Right forelimb (tissue), 1 donor: ENCODE measurements at regions not wholly inside any gene's neighbourhood (a gene's known extent, or its start where the extent isn't known, plus 50 kb on each side); places are given as distances from the start of the nearest gene placed in this dataset.

Experiments used
- DNase-seq: peaks from one replicate; pipeline ENCODE4 v3.0.0-alpha.2; 2018

DNA sequence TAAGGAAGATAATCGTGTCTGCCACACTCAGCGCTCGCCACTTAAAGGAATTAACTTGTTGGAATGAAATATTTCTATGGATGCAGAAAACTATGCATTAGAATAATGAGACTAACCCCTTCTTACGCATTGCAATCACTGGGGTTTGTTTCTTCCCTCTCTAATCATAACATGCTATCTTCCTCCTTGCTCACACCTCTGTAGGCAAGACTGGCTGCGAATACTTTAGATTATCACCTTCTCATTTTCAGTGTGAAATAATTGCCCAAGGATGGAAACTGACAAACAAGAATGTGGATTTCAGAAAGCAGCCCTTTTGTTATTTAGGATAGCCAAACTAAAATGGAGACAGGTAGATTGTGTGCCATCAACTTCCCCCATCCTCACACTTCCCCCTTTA, 349.4 kb downstream of the MID1IP1 start:
- DNase-seq = no peak

DNA sequence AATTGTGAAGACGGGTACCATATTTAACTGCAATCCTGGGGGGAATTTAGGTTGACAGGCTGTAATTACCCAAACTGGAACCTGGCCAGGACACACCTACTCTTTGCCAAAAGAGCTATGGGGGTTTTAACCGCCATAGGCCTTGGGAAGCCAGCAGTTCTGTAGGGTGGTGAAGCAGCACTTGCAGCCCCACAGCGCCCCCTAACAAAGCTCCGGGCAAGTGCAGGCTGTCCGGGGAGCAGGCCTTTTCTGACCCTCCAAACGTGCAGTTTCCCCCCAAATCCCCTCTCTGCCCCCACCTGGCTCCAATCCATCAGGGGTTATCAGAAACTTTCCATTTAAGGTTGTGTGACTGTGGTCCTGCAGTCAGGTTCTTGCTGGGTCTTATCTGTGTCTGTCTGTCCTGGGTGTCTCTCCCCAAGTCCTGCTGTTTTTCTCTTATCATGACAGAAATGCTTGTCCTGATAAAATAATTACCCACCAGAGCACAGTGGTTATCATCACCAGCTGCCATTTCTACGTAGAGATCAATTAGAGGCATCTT, 350.9 kb downstream of the MID1IP1 start:
- DNase-seq = peak; percentile 50

DNA sequence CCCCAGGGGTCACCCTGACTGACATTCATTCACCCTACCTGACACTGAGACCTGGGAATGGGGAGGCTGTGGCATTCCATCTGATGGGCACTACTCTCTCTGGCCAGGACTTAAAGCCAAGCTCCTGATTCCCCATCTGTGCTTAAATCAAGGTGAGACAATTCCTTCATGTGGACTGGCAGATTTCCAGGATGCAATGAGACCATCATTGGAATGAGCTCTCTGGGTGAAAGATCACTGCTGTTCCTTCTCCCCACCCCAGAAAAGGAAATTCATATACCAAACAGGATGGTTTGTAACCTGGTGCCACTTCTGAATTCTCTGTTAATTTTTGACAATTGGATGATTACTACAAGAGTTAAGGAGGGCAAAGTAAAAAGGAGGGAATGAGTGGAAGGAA, 354.8 kb downstream of the MID1IP1 start:
- no peak for DNase-seq

DNA sequence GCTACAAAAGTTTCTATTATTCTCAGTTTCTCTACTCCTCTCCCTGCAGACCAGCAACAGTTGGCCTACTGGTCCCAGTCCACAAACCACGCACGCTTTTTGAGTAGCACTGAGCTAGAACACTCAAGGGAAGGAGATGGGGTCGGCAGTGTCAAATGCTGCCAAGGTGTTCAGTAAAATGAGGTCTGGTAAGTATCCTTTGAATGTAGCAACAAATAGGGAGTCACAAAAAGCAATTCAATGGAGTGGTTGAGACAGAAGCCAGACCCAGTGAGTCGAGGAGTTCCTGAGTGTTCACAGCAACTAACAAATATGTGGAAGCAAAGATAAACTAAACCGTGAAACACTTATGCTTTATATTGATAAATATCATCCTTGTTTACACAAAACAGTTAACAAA, 355.7 kb downstream of the MID1IP1 start:
- DNase-seq = no peak

DNA sequence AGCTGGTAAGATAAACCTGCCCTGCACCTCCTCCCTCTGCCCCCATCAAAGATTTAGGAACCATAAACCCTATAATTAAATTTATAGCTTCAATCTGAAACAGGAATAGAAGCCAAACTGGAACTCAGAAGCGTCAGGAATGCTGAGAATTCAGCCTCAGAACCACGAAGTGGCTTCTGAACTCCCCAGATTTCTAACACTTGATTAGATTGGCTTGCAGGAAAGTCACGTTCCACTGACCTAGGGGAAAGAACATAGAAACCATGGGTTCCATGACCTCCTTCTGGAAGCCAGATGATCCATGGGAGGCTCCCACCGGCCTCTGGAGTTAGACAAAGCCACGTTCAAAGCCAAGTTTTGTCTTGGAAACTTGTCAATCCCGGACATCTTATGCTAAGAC, 356.5 kb downstream of the MID1IP1 start:
- DNase-seq = no peak

DNA sequence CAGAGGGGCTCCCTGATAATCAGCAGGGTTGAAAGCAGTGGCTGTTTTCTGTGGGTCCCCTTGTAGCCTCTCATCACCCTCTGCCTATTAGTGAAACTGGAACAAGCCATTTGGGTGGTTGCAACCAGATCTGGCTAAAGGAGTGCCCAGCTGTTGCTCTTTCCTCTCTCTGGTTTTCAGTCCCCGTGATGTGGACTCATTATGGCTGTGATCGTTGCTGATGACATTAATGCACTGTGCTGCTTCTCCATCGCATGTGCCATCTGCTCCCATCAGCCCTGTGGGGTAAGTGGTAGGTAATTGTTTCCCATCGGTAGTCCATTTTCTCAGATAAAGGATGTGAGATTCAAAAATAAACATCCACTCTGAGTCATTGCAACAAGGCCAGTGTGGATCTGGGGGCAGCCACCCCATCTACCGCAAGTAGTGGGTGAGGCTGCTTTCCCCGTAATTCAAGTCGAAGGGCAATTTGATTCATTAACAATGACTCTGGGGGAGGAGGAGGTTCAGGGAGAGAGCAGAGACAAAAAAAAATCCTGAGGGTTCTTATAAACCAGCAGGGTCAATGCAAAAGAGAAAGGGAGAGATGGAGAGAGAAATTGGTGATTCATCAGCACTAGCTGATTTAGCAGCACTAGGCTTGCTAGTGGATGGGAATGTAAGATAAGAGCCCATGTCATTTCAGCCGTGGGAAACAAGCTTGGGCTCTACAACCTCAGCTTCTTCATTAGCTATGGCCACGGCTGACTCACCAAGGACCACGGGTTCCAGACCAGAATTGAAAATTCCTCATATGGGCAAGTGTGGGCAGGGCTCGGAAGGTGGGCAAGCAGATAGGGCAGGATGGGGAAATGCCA, 357.8 kb downstream of the MID1IP1 start:
- DNase-seq = no peak

DNA sequence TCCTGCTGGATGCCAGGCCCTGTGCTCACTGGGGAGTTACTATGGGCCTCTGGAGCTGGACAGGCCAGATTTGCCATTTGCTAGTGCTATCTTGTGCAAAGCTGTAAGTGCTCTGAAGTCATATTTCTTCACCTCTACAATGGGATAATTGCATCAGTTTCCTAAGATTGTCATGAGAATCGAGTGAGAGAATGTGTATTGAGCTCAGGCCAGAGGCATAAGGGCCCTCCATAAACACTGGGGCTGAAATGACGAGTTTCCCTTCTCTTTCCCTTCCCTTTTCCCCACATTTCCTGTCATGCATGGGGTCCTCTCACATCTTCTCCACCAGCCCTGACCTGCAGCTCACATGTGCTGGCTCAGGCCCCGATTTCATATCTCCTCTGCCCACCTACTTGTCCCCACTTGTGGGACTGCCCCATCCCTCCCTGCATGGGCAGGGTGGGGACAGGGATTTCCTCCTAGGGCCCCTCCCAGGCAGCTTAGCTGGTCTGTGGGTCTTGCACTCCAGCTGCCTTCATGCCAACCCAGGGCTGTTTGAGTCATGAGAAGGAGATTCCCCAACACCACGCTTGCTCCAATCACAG, 358.8 kb downstream of the MID1IP1 start:
- no peak for DNase-seq

DNA sequence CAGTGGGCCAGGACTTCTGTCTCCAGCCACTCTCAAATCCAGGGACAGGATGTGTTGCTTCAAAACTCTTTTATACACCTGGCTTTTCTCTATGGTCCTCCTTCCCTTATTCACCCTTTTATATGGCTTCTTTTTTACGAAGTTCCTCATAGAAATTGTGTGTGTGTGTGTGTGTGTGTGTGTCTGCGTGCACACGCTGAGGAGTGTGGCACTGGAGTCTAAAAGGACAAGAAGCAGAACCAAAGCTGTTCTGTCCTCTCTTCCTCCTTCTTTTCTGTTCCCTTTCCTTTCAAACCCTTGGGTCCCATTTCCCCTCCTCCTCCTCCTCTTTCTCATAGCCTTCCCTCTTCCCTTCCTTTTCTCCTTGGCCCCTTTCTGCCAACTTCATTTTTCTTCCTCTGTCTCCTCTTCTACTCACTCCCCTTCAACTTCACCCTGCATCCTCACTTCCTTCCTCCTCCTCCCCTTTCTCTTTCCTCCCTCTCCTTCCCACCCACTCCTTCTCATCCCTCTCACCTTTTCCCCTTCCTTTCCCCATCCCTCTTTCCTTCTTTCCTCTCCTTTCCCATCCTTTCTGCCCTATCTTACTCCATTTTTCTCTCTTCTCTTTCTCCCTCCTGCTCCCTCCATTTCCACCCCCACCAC, 360.5 kb downstream of the MID1IP1 start:
- DNase-seq = no peak

DNA sequence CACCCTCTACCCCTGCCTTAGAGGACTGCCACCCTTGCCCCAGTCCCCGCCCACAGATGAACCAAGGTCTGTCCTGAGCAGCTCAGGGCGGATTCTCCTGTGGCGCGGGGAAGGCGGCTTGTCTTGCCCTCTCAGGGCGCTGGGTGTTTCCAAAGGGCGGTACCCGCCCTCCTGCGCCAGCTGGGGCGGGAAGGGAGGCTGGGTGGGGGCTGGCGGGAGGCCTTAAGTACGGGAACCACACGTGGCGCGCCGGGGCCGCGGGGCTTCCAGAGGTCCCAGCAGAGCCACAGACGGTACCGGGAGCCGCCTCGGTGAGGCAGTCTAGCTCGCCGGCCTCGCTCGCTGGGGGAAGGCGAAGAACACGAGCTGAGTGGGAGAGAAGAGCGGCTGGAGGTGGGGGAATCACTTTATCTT, 361.1 kb downstream of the MID1IP1 start:
- DNase-seq = no peak

DNA sequence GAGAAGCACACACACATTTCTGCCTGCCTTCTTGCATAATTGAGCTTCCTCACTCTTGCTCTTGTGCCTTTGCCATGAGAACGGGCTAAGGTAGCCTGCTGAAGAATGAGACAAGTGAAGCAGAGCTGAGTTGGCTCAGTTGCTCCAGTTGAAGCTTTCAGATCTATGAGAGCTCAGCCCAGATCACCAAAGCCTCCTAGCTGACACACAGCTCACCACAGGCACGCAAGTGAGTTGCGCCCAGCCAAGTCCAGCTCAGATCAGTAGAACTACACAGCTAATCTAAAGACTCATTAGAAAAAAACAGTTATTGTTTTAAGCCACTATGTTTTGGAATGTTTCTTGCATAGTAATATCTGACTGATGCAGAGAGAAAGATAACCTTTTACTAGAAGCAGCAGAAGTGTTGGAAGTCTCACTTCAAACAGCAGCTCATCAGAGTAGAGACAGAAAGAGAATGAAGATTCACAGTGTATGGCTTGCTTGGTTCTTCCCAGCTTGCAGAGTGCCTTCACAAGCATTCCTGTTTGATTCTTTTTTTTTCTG, 362.4 kb downstream of the MID1IP1 start:
- DNase-seq = no peak

DNA sequence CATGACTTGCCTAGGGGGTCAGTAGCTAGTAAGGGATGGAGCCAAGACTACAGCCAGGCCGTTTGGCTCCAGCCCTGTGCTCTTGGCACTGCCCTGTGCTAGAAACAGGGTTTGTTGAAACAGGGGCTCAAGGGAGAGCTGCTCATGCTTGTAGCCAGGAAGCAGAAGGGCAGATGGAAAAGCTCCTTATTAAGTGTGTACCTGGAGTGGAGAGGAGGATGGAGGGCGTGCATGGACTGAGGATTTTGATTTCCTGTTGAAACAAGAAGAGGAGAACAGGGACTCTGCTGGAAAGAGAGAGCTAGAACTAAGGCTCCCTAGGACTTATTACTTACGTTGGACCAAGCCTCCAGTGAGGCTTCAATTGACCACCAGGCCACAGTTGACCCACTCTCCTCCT, 363.0 kb downstream of the MID1IP1 start:
- DNase-seq = no peak

DNA sequence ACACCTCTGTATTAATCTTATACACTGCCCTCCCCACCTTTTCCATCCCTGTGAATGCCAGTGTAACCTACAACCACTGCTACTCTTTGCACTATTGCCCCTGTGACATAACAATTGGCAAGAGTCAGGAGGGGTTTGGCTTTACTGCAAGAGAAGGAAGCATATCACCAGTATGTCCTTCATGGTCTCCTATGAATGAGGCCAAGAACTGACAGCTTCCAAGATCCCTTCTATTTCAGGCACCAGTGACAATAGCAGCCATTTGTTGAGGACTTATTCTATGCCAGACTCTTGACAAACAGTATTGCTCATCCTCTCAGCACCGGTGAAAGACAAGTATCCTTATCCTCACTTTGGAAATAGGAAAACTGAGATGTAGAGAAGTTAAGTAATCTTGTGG, 363.9 kb downstream of the MID1IP1 start:
- no peak for DNase-seq

DNA sequence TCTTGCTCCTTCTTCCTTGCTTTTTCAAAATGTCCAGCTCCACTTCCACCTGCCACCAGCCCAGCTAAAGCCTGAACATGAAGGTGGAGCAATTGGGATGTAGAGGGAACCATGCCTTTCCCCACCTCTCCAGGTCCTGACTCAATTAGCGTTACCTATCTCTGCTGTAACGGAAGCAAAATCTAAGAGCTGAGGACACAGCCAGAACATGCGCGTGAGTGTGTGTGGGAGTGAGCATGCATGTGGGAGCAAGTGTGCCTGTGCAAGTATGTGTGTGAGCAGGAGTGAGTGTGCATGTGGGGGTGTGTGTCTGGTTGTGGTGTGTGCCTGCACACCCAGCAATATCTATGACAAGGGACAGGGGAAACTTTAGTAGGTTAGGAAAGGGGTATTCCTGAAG, 364.5 kb downstream of the MID1IP1 start:
- no peak for DNase-seq

DNA sequence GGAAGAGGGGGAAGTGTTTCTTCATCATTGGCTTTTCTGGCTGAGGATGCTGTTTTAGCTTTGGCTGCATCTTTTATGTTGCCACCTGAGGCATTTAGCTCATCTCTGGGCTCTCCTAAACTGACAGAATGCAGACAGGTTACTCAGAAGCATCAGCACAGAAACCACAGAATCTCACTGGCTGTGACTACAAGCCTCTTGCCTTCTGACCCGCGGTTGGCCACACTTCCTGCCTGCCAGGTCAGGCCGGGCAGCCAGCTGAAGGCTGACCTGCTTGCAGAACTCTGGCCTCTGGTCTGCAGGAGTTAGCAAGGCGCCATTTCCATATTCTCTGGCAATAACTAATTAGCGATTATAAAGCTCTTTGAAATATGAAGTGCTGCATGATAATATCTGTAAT, 366.5 kb downstream of the MID1IP1 start:
- DNase-seq = no peak

DNA sequence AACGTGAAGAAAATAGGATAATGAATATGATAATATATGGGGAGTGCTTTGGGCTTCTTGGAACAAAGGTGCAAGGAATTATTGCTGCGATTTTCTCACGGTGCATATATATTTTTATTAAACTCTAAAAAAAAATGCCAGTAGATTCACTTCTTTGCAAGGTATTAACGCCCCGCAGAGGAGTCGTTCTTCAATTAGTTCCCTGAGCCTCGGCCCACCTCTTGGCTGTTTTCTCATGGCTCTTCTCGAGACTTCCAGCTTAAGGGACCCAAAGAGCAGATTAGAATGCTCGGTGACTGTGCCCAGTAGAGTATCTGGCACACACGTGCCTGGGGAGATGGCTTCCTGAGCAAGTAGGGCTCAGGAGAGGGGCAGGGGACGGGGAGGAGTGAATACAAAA, 367.4 kb downstream of the MID1IP1 start:
- no peak for DNase-seq

DNA sequence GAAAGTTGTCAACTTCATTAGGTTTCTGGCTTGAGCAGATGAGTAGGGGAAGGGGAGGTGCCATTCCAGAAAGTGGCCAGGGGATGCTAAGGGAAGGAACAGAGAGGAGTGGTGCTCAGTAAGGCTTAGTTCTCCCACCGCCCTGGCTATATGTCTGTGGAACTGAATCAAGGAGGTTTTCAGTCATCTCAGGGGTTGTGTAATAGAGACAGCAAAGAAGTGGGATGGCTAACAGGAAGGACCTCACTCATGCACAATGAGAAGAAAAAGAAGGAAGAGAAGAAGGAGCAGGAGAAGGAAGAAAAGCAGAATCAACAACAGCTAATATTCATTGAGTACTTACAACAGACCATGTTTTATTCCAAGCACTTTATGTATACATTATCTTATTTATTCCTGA, 368.7 kb downstream of the MID1IP1 start:
- DNase-seq = no peak

DNA sequence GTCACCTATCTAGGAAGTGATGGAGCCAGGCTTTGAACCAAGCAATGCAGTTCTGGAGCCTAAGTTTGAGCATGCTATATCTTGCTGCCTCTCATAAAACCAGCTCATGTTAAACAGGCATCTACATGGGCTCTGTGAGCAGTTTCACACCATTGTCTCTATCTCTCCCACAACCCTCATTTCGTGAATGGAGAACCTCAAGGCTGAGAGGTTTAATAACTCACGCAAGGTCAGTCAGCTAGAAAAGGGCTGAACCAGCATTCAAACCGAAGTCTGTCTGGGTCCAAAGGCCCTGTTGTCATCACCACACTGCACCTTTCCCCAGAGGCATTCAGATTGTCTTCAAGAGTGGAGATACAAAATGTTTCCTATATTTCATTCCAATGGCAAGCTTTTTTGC, 369.2 kb downstream of the MID1IP1 start:
- DNase-seq = no peak

DNA sequence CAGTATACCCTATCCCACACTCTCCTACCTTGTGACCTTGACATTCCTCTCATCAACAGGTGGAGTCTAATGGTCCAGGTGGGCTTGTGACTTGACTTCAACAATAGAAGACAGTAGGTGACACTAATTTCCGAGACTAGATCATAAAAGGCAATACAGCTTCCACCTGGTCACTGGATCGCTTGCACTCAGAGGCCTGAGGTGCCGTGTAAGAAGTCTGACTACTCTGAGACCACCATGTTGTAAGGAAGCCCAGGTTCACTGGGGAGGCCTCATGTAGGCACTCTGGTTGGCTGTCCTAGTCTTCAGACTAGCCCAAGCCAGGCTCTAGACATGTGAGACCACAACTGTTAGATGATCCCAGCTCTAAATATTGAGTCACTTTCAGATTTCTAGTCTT, 370.4 kb downstream of the MID1IP1 start:
- DNase-seq = no peak

DNA sequence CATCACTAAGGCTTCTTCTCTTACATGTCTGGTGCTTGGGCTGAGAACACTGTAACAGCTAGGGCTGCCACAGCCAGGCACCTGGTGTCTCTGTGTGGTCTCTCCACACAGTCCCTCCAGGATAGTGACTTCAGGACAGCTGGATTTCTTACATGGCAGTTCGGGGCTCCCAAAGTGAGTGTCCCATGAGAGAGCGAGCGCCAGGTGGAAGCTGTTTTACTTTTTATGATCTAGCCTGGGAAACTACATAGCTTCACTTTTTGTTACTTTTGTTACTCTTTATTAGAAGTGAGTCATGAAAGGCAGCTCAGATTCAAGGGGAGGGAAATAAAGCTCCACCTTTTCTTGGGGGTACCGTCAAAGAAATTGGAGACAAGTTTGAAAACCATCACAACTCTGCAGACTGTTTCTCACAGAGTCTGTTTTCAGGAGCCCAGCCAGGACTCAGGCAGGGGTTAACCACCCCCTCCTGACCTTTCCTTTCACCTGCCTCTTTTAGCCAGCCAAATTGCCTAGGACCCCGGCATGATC, 373.0 kb downstream of the MID1IP1 start:
- DNase-seq = no peak

DNA sequence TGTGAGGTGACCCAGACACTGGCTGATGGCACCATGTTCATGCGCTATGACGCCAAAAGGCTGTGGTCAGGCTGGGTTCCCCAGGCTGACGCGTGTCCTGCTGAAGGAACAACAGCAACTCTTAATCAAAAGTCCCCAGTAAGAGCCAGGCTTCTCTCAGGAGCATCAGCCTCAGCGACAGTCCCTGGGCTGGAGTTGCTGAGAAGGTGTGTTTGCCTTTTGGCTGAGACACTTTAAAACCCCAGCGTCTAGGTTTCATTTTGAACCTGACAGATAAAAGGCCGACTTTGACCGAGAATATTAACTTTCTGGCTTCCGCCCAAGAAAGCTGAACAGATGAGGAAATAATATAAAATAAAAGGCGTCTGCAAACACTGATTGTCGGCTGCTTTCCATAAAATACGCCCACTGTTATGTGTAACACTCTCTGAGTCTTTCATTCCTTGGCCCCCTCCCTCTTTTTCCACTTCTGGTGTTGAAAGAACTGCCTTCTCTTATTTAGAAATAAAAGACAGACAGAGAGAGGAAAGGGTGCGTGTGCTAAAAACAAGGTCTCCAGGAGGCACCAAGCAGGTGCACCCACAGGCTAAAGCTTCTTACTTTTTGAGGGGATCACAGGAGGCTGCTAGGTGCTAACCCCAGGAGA, 373.6 kb downstream of the MID1IP1 start:
- DNase-seq = no peak

DNA sequence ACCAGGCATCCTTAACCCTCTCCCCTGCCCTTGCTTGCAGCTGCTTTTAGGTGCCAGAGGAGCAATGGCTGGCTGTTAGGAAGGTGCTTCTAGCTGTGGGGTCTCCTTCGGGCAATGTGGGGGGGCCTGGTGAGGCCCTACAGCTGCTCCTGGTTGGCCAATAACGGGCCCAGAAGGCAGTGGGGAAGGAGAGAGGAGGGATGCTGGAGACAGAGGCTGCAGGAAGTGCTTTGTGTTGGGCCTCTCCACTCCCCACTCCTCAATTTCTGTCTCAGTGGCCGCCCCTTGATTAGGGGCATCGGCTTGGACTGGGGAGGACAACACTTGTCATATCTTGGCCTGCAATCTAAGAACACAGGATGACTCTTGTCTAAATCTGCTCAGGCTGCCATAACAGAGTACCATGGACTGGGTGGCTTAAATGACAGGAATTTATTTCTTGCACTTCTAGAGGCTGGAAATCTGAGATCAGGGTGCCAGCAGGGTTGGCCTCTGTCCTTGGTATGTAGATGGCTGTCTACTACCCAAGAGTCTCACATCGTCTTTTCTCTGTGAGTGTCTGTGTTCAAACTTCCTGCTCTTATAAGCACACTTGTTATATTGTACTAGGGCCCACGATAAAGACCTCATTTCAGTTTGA, 374.3 kb downstream of the MID1IP1 start:
- DNase-seq = no peak

DNA sequence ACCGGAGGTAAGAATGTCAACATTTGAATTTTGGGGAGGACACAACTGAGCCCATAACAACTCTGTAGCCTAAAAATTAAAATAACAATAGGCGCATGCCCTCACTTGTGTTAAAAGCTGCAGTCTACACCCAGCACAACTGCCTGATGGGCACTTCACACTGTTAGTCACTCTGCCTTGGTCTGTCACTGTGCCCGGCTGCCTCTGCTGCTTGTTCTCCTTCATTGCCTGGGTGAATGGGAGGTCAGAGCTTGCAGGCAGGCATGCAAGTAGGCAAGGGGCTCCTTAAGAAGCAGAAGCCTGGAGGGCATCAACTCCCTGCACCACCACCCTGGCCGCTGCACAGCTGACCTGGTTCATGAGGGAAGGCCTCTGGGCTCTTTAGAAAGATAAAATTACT, 374.8 kb downstream of the MID1IP1 start:
- no peak for DNase-seq
